ENCODE measurements at regions not wholly inside any gene's neighbourhood (a gene's known extent, or its start where the extent isn't known, plus 50 kb on each side); places are given as distances from the start of the nearest gene placed in this dataset.
A peak's percentile ranks its signal among the peaks of the same experiment; 100 is the strongest.

GRCh38 chr5:96340357-96340756, 92.7 kb downstream of the PCSK1 start:
- H3K9me3 ChIP-seq (ENCODE audit: insufficient read depth, low read depth, low read length) = no peaks in the 10 kb centered on the region
- H3K4me1 ChIP-seq (ENCODE audit: insufficient read depth, low read length) = peaks cover 7% of the 10 kb centered on the region
- no peaks in the 10 kb centered on the region for H3K36me3 ChIP-seq (ENCODE audit: insufficient read depth, low read depth, low read length)
- no peaks in the 10 kb centered on the region for H3K27me3 ChIP-seq (ENCODE audit: insufficient read depth, low read length)
- no peak overlapping the region for H3K27ac ChIP-seq (ENCODE audit: low read length)
- no peak overlapping the region for H3K9ac ChIP-seq (ENCODE audit: low read depth, low read length)
- no peak overlapping the region for H3K4me3 ChIP-seq (ENCODE audit: low read length)

DNA sequence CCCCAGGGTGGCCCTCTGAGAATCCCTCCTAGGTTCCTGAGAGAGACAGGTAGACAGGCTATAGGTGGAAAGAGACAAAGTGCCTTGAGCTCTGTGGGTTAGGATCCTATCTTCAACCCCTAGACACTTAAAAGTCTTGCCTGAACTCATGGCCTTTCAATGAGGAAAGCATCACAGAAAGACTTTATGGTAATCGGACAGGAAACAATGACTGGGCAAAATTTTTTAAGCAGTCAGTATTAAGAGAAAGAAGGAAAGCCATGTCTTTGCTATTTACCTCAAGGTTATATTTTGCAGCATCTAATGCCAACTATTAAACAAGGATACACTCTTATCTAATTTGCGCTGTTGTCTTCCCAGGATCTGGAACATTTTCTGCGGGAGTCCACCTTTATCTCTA, 93.2 kb downstream of the PCSK1 start:
- no peak overlapping the region for H3K4me3 ChIP-seq (ENCODE audit: low read length)
- H3K4me1 ChIP-seq (ENCODE audit: insufficient read depth, low read length) = peaks cover 7% of the 10 kb centered on the region
- H3K9ac ChIP-seq (ENCODE audit: low read depth, low read length) = no peak overlapping the region
- no peaks in the 10 kb centered on the region for H3K9me3 ChIP-seq (ENCODE audit: insufficient read depth, low read depth, low read length)
- no peaks in the 10 kb centered on the region for H3K36me3 ChIP-seq (ENCODE audit: insufficient read depth, low read depth, low read length)
- no peak overlapping the region for H3K27ac ChIP-seq (ENCODE audit: low read length)
- no peaks in the 10 kb centered on the region for H3K27me3 ChIP-seq (ENCODE audit: insufficient read depth, low read length)

- Histone ChIP-seq H3K27me3 (ENCODE audit: insufficient read depth, low read length) (no peaks in the 10 kb centered on the region), H3K4me3 (ENCODE audit: low read length) (no peak overlapping the region), H3K27ac (ENCODE audit: low read length) (no peak overlapping the region), H3K9me3 (ENCODE audit: insufficient read depth, low read depth, low read length) (no peaks in the 10 kb centered on the region), H3K9ac (ENCODE audit: low read depth, low read length) (no peak overlapping the region), H3K4me1 (ENCODE audit: insufficient read depth, low read length) (peaks cover 7% of the 10 kb centered on the region), H3K36me3 (ENCODE audit: insufficient read depth, low read depth, low read length) (no peaks in the 10 kb centered on the region)
These were observed 94.2 kb downstream of the PCSK1 start for GRCh38 chr5:96338624-96339415.

GRCh38 chr5:96338091-96338490, 95.0 kb downstream of the PCSK1 start:
- Histone ChIP-seq H3K9ac (ENCODE audit: low read depth, low read length) (no peak overlapping the region), H3K4me1 (ENCODE audit: insufficient read depth, low read length) (peaks cover 7% of the 10 kb centered on the region), H3K27me3 (ENCODE audit: insufficient read depth, low read length) (no peaks in the 10 kb centered on the region), H3K4me3 (ENCODE audit: low read length) (no peak overlapping the region), H3K9me3 (ENCODE audit: insufficient read depth, low read depth, low read length) (no peaks in the 10 kb centered on the region), H3K27ac (ENCODE audit: low read length) (no peak overlapping the region), H3K36me3 (ENCODE audit: insufficient read depth, low read depth, low read length) (no peaks in the 10 kb centered on the region)

- no peak overlapping the region for H3K27ac ChIP-seq (ENCODE audit: low read length)
These were observed 95.8 kb downstream of the PCSK1 start for GRCh38 chr5:96337048-96337781.

GRCh38 chr5:96336351-96336985, 96.6 kb downstream of the PCSK1 start:
- peaks cover 7% of the 10 kb centered on the region for H3K4me1 ChIP-seq (ENCODE audit: insufficient read depth, low read length)
- no peaks in the 10 kb centered on the region for H3K9me3 ChIP-seq (ENCODE audit: insufficient read depth, low read depth, low read length)
- no peak overlapping the region for H3K9ac ChIP-seq (ENCODE audit: low read depth, low read length)
- no peak overlapping the region for H3K27ac ChIP-seq (ENCODE audit: low read length)
- peak overlapping the region; percentile 2; the same call in 1 of the 2 replicates for H3K4me3 ChIP-seq (ENCODE audit: low read length)
- no peaks in the 10 kb centered on the region for H3K27me3 ChIP-seq (ENCODE audit: insufficient read depth, low read length)
- H3K36me3 ChIP-seq (ENCODE audit: insufficient read depth, low read depth, low read length) = no peaks in the 10 kb centered on the region

More at GRCh38 chr5:96337048-96337781, 95.8 kb downstream of the PCSK1 start:
- Histone ChIP-seq H3K27me3 (ENCODE audit: insufficient read depth, low read length) (no peaks in the 10 kb centered on the region), H3K4me1 (ENCODE audit: insufficient read depth, low read length) (peaks cover 7% of the 10 kb centered on the region), H3K9me3 (ENCODE audit: insufficient read depth, low read depth, low read length) (no peaks in the 10 kb centered on the region), H3K9ac (ENCODE audit: low read depth, low read length) (no peak overlapping the region), H3K4me3 (ENCODE audit: low read length) (no peak overlapping the region), H3K36me3 (ENCODE audit: insufficient read depth, low read depth, low read length) (no peaks in the 10 kb centered on the region)

GRCh38 chr5:96335873-96336272, 97.2 kb downstream of the PCSK1 start:
- H3K36me3 ChIP-seq (ENCODE audit: insufficient read depth, low read depth, low read length) = no peaks in the 10 kb centered on the region
- H3K4me3 ChIP-seq (ENCODE audit: low read length) = peak overlapping the region; percentile 2; the same call in 1 of the 2 replicates
- no peaks in the 10 kb centered on the region for H3K27me3 ChIP-seq (ENCODE audit: insufficient read depth, low read length)
- H3K9ac ChIP-seq (ENCODE audit: low read depth, low read length) = no peak overlapping the region
- no peaks in the 10 kb centered on the region for H3K9me3 ChIP-seq (ENCODE audit: insufficient read depth, low read depth, low read length)
- no peak overlapping the region for H3K27ac ChIP-seq (ENCODE audit: low read length)
- peaks cover 7% of the 10 kb centered on the region for H3K4me1 ChIP-seq (ENCODE audit: insufficient read depth, low read length)

- H3K27ac ChIP-seq (ENCODE audit: low read length) = no peak overlapping the region
- H3K36me3 ChIP-seq (ENCODE audit: insufficient read depth, low read depth, low read length) = no peaks in the 10 kb centered on the region
- peaks cover 7% of the 10 kb centered on the region for H3K4me1 ChIP-seq (ENCODE audit: insufficient read depth, low read length)
- H3K9ac ChIP-seq (ENCODE audit: low read depth, low read length) = no peak overlapping the region
- no peaks in the 10 kb centered on the region for H3K27me3 ChIP-seq (ENCODE audit: insufficient read depth, low read length)
- H3K9me3 ChIP-seq (ENCODE audit: insufficient read depth, low read depth, low read length) = no peaks in the 10 kb centered on the region
- H3K4me3 ChIP-seq (ENCODE audit: low read length) = no peak overlapping the region
These were observed 99.7 kb downstream of the PCSK1 start for GRCh38 chr5:96333391-96333790.

- Histone ChIP-seq H3K4me3 (ENCODE audit: low read length) (no peak overlapping the region), H3K9me3 (ENCODE audit: insufficient read depth, low read depth, low read length) (no peaks in the 10 kb centered on the region), H3K36me3 (ENCODE audit: insufficient read depth, low read depth, low read length) (no peaks in the 10 kb centered on the region), H3K27me3 (ENCODE audit: insufficient read depth, low read length) (no peaks in the 10 kb centered on the region), H3K9ac (ENCODE audit: low read depth, low read length) (no peak overlapping the region), H3K27ac (ENCODE audit: low read length) (no peak overlapping the region), H3K4me1 (ENCODE audit: insufficient read depth, low read length) (peaks cover 7% of the 10 kb centered on the region)
These were observed 100.3 kb downstream of the PCSK1 start for GRCh38 chr5:96332535-96333366.

DNA sequence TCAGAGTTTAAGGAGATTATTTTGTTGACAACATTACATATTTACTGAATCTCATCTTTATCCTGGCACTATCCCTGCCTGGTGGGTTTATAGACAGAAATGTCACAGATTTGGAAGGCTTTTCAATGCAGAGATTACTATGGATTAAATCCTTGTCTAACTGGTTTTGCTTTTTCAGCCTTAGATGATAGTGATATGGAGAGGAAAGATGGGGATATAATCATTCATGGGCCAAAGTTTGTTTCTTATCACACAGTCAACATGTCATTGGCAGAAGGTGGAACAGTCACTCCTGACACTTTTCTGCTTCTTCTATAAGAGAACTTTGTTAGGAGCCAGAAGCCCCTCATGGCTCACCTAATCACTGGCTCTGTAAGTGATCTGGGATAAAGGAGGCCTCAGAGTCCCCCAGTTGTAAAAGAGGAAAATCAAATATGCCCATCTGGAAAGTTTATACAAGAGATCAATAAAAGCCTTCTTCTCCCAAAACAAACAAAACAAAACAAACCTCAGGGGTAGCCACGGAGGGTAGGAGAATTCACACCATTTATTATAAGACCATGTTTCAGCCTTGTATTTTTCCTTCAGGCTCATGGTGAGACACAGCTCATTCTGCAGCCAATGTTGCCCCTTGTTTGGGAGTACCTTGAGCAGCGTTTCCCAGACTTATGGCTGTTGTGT, 101.2 kb downstream of the PCSK1 start:
- no peaks in the 10 kb centered on the region for H3K36me3 ChIP-seq (ENCODE audit: insufficient read depth, low read depth, low read length)
- no peak overlapping the region for H3K27ac ChIP-seq (ENCODE audit: low read length)
- H3K27me3 ChIP-seq (ENCODE audit: insufficient read depth, low read length) = no peaks in the 10 kb centered on the region
- peaks cover 5% of the 10 kb centered on the region; the same call in 1 of the 2 replicates for H3K4me1 ChIP-seq (ENCODE audit: insufficient read depth, low read length)
- H3K9me3 ChIP-seq (ENCODE audit: insufficient read depth, low read depth, low read length) = no peaks in the 10 kb centered on the region
- H3K4me3 ChIP-seq (ENCODE audit: low read length) = no peak overlapping the region
- no peak overlapping the region for H3K9ac ChIP-seq (ENCODE audit: low read depth, low read length)

GRCh38 chr5:96331210-96331609, 101.8 kb downstream of the PCSK1 start:
- Histone ChIP-seq H3K4me3 (ENCODE audit: low read length) (no peak overlapping the region), H3K9me3 (ENCODE audit: insufficient read depth, low read depth, low read length) (no peaks in the 10 kb centered on the region), H3K9ac (ENCODE audit: low read depth, low read length) (no peak overlapping the region), H3K27ac (ENCODE audit: low read length) (no peak overlapping the region), H3K36me3 (ENCODE audit: insufficient read depth, low read depth, low read length) (no peaks in the 10 kb centered on the region), H3K27me3 (ENCODE audit: insufficient read depth, low read length) (no peaks in the 10 kb centered on the region), H3K4me1 (ENCODE audit: insufficient read depth, low read length) (peaks cover 5% of the 10 kb centered on the region; the same call in 1 of the 2 replicates)
